Calu3 (cell line): ENCODE measurements at regions not wholly inside any gene's neighbourhood (a gene's known extent, or its start where the extent isn't known, plus 50 kb on each side); places are given as distances from the start of the nearest gene placed in this dataset.

Source experiments
- BruUV-seq: library from RNA; stranded (reverse); fragments of 400-500 nt; replicated peaks from 2 replicates; lab custom pipeline; 2021; lab: Mats Ljungman, UMichigan
- CTCF ChIA-PET: fragments of 300-600 bp; sonication (Branson Sonifier 250); formaldehyde crosslinking; loops from one replicate; lab custom pipeline; 2022; ENCODE audit warnings: antibody characterized with exemption; lab: Charles Lee
- DNase-seq: peaks from one replicate; pipeline ENCODE4 v3.0.0; 2022
- H3K27ac Mint-ChIP-seq: one replicate; pipeline ENCODE4 v1.8.0; 2022; ENCODE audit warnings: mixed read lengths; ENCODE audit not compliant: unreplicated experiment
- H3K27me3 Mint-ChIP-seq: one replicate; pipeline ENCODE4 v1.8.0; 2022; ENCODE audit warnings: mixed read lengths; ENCODE audit not compliant: unreplicated experiment
- H3K36me3 Mint-ChIP-seq: one replicate; pipeline ENCODE4 v1.8.0; 2022; ENCODE audit warnings: mild to moderate bottlenecking, moderate library complexity, mixed read lengths; ENCODE audit not compliant: insufficient read depth, unreplicated experiment
- H3K4me1 Mint-ChIP-seq: one replicate; pipeline ENCODE4 v1.8.0; 2022; ENCODE audit warnings: mild to moderate bottlenecking, low read depth, mixed read lengths; ENCODE audit not compliant: unreplicated experiment
- H3K4me3 Mint-ChIP-seq: one replicate; pipeline ENCODE4 v1.8.0; 2022; ENCODE audit warnings: mild to moderate bottlenecking, low read depth, moderate library complexity, mixed read lengths; ENCODE audit not compliant: unreplicated experiment
- H3K9me3 Mint-ChIP-seq: one replicate; pipeline ENCODE4 v1.8.0; 2022; ENCODE audit warnings: low read depth, mixed read lengths; ENCODE audit not compliant: unreplicated experiment
- intact Hi-C: fragments of 100-400 bp; cut with micrococcal nuclease; formaldehyde crosslinking; loops from one replicate; pipeline ENCODE4 v1.10.0; 2022; ENCODE audit not compliant: unreplicated experiment
- TF ChIP-seq, protein P1 (sequence below): fragments of 200-600 bp; IDR thresholded peaks from one replicate; pipeline ENCODE4 v1.8.0; 2022; ENCODE audit warnings: antibody characterized with exemption; ENCODE audit not compliant: unreplicated experiment

DNA sequence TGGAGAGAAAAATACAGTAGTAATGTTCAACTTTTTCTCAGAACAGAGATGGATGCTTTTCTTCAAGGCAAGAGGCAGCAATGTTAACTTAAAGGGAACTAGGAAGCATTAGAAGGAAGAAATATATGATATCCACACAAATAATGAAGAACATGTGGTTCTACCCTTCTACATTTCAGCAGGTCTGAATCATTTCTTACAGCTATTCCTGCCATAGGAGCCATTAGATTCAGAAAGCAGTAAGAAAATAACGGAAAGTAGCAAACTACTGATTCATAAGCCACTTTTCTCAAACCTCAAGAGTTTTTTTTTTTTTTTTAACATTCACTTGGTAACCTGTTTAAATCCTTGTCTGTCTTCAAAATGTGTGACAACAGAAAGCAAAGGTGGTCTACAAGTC is 1251.6 kb upstream of the AGA start:
- no peaks in the 10 kb centered on the region for H3K36me3 Mint-ChIP-seq
- no peak for DNase-seq
- no peak overlapping the region for H3K4me3 Mint-ChIP-seq
- no peaks in the 10 kb centered on the region for H3K4me1 Mint-ChIP-seq
- CTCF ChIA-PET = no interaction called here
- no peaks in the 10 kb centered on the region for H3K27me3 Mint-ChIP-seq
- TF ChIP-seq, protein P1, sequence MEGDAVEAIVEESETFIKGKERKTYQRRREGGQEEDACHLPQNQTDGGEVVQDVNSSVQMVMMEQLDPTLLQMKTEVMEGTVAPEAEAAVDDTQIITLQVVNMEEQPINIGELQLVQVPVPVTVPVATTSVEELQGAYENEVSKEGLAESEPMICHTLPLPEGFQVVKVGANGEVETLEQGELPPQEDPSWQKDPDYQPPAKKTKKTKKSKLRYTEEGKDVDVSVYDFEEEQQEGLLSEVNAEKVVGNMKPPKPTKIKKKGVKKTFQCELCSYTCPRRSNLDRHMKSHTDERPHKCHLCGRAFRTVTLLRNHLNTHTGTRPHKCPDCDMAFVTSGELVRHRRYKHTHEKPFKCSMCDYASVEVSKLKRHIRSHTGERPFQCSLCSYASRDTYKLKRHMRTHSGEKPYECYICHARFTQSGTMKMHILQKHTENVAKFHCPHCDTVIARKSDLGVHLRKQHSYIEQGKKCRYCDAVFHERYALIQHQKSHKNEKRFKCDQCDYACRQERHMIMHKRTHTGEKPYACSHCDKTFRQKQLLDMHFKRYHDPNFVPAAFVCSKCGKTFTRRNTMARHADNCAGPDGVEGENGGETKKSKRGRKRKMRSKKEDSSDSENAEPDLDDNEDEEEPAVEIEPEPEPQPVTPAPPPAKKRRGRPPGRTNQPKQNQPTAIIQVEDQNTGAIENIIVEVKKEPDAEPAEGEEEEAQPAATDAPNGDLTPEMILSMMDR = no peak
- intact Hi-C loops = no loop called here
- no peaks in the 10 kb centered on the region for H3K9me3 Mint-ChIP-seq
- H3K27ac Mint-ChIP-seq = no peak overlapping the region
- BruUV-seq = no TSS peak

- no peak overlapping the region for H3K4me3 Mint-ChIP-seq
- TF ChIP-seq, protein P1 = no peak
- H3K36me3 Mint-ChIP-seq = no peaks in the 10 kb centered on the region
- H3K27ac Mint-ChIP-seq = no peak overlapping the region
- BruUV-seq = no TSS peak
- intact Hi-C loops = no loop called here
- CTCF ChIA-PET = no interaction called here
- DNase-seq = no peak
- no peaks in the 10 kb centered on the region for H3K4me1 Mint-ChIP-seq
- H3K9me3 Mint-ChIP-seq = no peaks in the 10 kb centered on the region
- H3K27me3 Mint-ChIP-seq = no peaks in the 10 kb centered on the region
Measured at GRCh38 chr4:178696515-178696914, 1254.3 kb upstream of the AGA start.

DNA sequence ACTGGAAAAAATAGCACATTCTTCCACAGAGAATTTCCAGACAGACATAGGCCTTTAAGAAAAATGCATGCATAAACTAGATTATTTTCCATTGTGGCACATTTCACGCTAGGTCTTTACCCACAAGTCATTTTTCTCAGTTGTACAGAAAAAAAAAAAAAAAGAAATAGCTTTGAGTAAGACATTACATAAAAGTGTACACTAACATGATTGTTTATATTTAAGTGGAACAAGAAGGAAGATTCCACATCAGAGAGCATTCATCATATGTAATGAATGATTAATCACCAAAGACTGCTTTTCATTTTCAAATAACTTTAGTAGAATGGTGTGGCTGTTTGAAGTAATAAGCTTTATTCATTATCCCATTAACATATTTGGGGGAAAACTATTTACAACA is 1270.2 kb upstream of the AGA start:
- TF ChIP-seq, protein P1 = no peak
- Mint-ChIP-seq H3K4me3 (no peak overlapping the region), H3K27me3 (no peaks in the 10 kb centered on the region), H3K27ac (no peak overlapping the region), H3K36me3 (no peaks in the 10 kb centered on the region), H3K4me1 (no peaks in the 10 kb centered on the region), H3K9me3 (peaks cover 2% of the 10 kb centered on the region)
- BruUV-seq = no TSS peak
- DNase-seq = no peak
- CTCF ChIA-PET = no interaction called here
- intact Hi-C loops = no loop called here

GRCh38 chr4:178738026-178738425 is 1295.8 kb upstream of the AGA start:
- BruUV-seq = no TSS peak
- CTCF ChIA-PET = interaction anchor here (0.6 kb wide), 1 partner anchor 849 kb away, joined by 3 read pairs; no protein-coding TSS in a partner anchor
- TF ChIP-seq, protein P1 = no peak
- Mint-ChIP-seq H3K36me3 (no peaks in the 10 kb centered on the region), H3K4me3 (no peak overlapping the region), H3K27ac (no peak overlapping the region), H3K27me3 (no peaks in the 10 kb centered on the region), H3K9me3 (no peaks in the 10 kb centered on the region), H3K4me1 (no peaks in the 10 kb centered on the region)
- DNase-seq = no peak
- intact Hi-C loops = no loop called here
